GM12878 (cell line): ENCODE measurements at regions not wholly inside any gene's neighbourhood (a gene's known extent, or its start where the extent isn't known, plus 50 kb on each side); places are given as distances from the start of the nearest gene placed in this dataset.
"Not testable (repeated sequence)": the region's sequence is repeated elsewhere in the genome, so short reads cannot be mapped to it uniquely, and the experiment has no call there.

Source experiments
- ATAC-seq: fragments of 200-7000 bp; cut with Tn5 transposase; 3 replicates; pipeline ENCODE4 v1.9.1; 2020; ENCODE audit warnings: mild to moderate bottlenecking, moderate library complexity
- BruUV-seq: library from RNA; stranded (reverse); fragments of 400-500 nt; replicated peaks from 2 replicates; lab custom pipeline; 2021; lab: Mats Ljungman, UMichigan
- CTCF ChIA-PET: fragments of 300-600 bp; sonication (Branson Sonifier 250); formaldehyde crosslinking; extraction: SDS; loops from one replicate; lab custom pipeline; 2021; ENCODE audit warnings: inconsistent platforms; lab: Yijun Ruan, JAX
- POLR2A ChIA-PET: fragments of 350-600 bp; formaldehyde crosslinking; extraction: SDS; loops from one replicate; lab custom pipeline; 2021; ENCODE audit warnings: inconsistent platforms; lab: Charles Lee
- RAD21 ChIA-PET: fragments of 300-600 bp; sonication (Branson Sonifier 250); formaldehyde crosslinking; loops from one replicate; lab custom pipeline; 2023; ENCODE audit warnings: antibody characterized with exemption; ENCODE audit not compliant: unreplicated experiment; lab: Charles Lee
- SMC1A ChIA-PET: fragments of 300-600 bp; sonication (Branson Sonifier 250); formaldehyde crosslinking; loops from one replicate; lab custom pipeline; 2023; ENCODE audit not compliant: unreplicated experiment, uncharacterized antibody; lab: Charles Lee
- DNase-seq: peaks from one replicate; pipeline ENCODE4 v3.0.0-alpha.2; 2011; ENCODE audit warnings: low read depth, low spot score
- FAIRE-seq: peaks from 3 replicates; lab custom pipeline; 2011; peaks lifted over from hg19 to GRCh38; lab: Jason Lieb, UNC
- H2AFZ ChIP-seq: 2 replicates; pipeline ENCODE4 v1.6.0; 2011; ENCODE audit warnings: low read depth, low read length, control low read depth; ENCODE audit not compliant: control insufficient read depth
- H3K27ac ChIP-seq: 2 replicates; pipeline ENCODE4 v1.5.1; 2011; ENCODE audit warnings: control low read depth; ENCODE audit not compliant: control insufficient read depth, insufficient read depth
- H3K27me3 ChIP-seq, 2 experiments: replicated peaks in 1 of 2; 2 replicates each; pipeline versions ENCODE4 v1.6.0 to v1.6.1; 2011; ENCODE audit warnings: low read length in 1 of 2; ENCODE audit not compliant: control insufficient read depth in 2 of 2, insufficient read depth in 2 of 2
- H3K36me3 ChIP-seq, 2 experiments: 2 replicates each; pipeline ENCODE4 v1.5.1; 2011; ENCODE audit warnings: low read length in 1 of 2; ENCODE audit not compliant: control insufficient read depth in 2 of 2, insufficient read depth in 2 of 2
- H3K4me1 ChIP-seq: 2 replicates; pipeline ENCODE4 v1.6.1; 2011; ENCODE audit warnings: mild to moderate bottlenecking, low read length, moderate library complexity, mixed read lengths; ENCODE audit not compliant: control insufficient read depth, insufficient read depth
- H3K4me2 ChIP-seq: 2 replicates; pipeline ENCODE4 v1.6.0; 2011; ENCODE audit warnings: control low read depth; ENCODE audit not compliant: control insufficient read depth, insufficient read depth
- H3K4me3 ChIP-seq: fragments of 200-600 bp; sonication (generic); 2 replicates; pipeline ENCODE4 v1.5.1; 2016
- H3K79me2 ChIP-seq: 2 replicates; pipeline ENCODE4 v1.6.0; 2011; ENCODE audit warnings: low read length; ENCODE audit not compliant: control insufficient read depth, insufficient read depth
- H3K9ac ChIP-seq: 2 replicates; pipeline ENCODE4 v1.8.0; 2011; ENCODE audit warnings: low read length, control low read depth, mixed read lengths; ENCODE audit not compliant: control insufficient read depth, insufficient read depth
- H3K9me3 ChIP-seq: replicated peaks from 3 replicates; pipeline ENCODE4 v1.5.1; 2011; ENCODE audit warnings: mild to moderate bottlenecking, low read length; ENCODE audit not compliant: control insufficient read depth, insufficient read depth
- H4K20me1 ChIP-seq: 2 replicates; pipeline ENCODE4 v1.6.0; 2011; ENCODE audit not compliant: control insufficient read depth, insufficient read depth
- BCL3 ChIP-seq: IDR thresholded peaks from 2 replicates; pipeline ENCODE4 v1.6.1; 2011; ENCODE audit warnings: borderline replicate concordance, low read depth, mild to moderate bottlenecking, moderate library complexity, low read length; ENCODE audit not compliant: insufficient read depth, poor library complexity, severe bottlenecking
- EP300 ChIP-seq, 2 experiments: fragments of 150-350 bp in 1 of 2; IDR thresholded peaks; 2 replicates each; pipeline ENCODE4 v1.6.1; 2011 to 2012; ENCODE audit warnings: low read depth in 2 of 2, low read length in 2 of 2, borderline replicate concordance in 1 of 2, improper control_type of control experiment in 1 of 2, inconsistent platforms in 1 of 2; ENCODE audit not compliant: control insufficient read depth in 1 of 2
- MEF2B ChIP-seq: fragments of 450-650 bp; IDR thresholded peaks from 2 replicates; pipeline ENCODE4 v1.6.1; 2018; ENCODE audit warnings: mild to moderate bottlenecking, moderate library complexity; ENCODE audit not compliant: partially characterized antibody, poor library complexity, severe bottlenecking
- MYB ChIP-seq: fragments of 150-350 bp; IDR thresholded peaks from 2 replicates; pipeline ENCODE4 v1.6.1; 2014; ENCODE audit warnings: mild to moderate bottlenecking, low read depth, low read length, borderline replicate concordance
- NFIC ChIP-seq: IDR thresholded peaks from 2 replicates; pipeline ENCODE4 v1.6.1; 2012; ENCODE audit warnings: low read depth, mild to moderate bottlenecking, inconsistent platforms, low read length, moderate library complexity
- NR2C2 ChIP-seq: IDR thresholded peaks from 2 replicates; pipeline ENCODE4 v1.6.1; 2011; ENCODE audit warnings: borderline replicate concordance, low read depth; ENCODE audit not compliant: control insufficient read depth, insufficient read length
- POU2F2 ChIP-seq: IDR thresholded peaks from 3 replicates; pipeline ENCODE4 v1.6.1; 2011; ENCODE audit warnings: low read depth, mild to moderate bottlenecking, low read length, borderline replicate concordance
- SREBF2 ChIP-seq: IDR thresholded peaks from 2 replicates; pipeline ENCODE4 v1.6.1; 2012; ENCODE audit warnings: mild to moderate bottlenecking, low read length
- ZNF217 ChIP-seq: fragments of 450-650 bp; IDR thresholded peaks from 2 replicates; pipeline ENCODE4 v1.6.1; 2017; ENCODE audit warnings: antibody characterized with exemption, mild to moderate bottlenecking
- WGBS: methylation state at CpG from one replicate; pipeline ENCODE4 v1.1.6; 2016; ENCODE audit warnings: low lambda C conversion rate; ENCODE audit not compliant: insufficient replicate concordance, insufficient coverage; ENCODE audit errors: missing lambda C conversion rate; 5-methylcytosine and 5-hydroxymethylcytosine counted together
- in situ Hi-C: fragments of 300-500 bp; cut with MboI; formaldehyde crosslinking; loops from 9 replicates; pipeline ENCODE4 v1.14.3; 2018; ENCODE audit warnings: mixed read lengths
- intact Hi-C: fragments of 100-400 bp; cut with micrococcal nuclease; formaldehyde crosslinking; loops from one replicate; pipeline ENCODE4 v1.14.2; 2022; ENCODE audit not compliant: unreplicated experiment

- H3K27me3 ChIP-seq, POLR2A ChIA-PET, in situ Hi-C loops, FAIRE-seq, H3K4me3 ChIP-seq, SMC1A ChIA-PET, ATAC-seq, DNase-seq, H2AFZ ChIP-seq, intact Hi-C loops, BruUV-seq, H3K4me1 ChIP-seq, H3K9ac ChIP-seq, H3K9me3 ChIP-seq, CTCF ChIA-PET, H3K36me3 ChIP-seq, H4K20me1 ChIP-seq, H3K79me2 ChIP-seq, H3K4me2 ChIP-seq, H3K27ac ChIP-seq, RAD21 ChIA-PET: not testable (repeated sequence)
- WGBS: 81% methylated on average over 7 of the region's 7 CpGs
Measured at GRCh38 chr2:12569510-12569909, 147.2 kb upstream of the TRIB2 start.

GRCh38 chr2:12569929-12570328 lies 146.8 kb upstream of the TRIB2 start:
- H3K4me3 ChIP-seq, ATAC-seq, FAIRE-seq, H2AFZ ChIP-seq, CTCF ChIA-PET, POLR2A ChIA-PET, H3K27ac ChIP-seq, H3K36me3 ChIP-seq, intact Hi-C loops, DNase-seq, in situ Hi-C loops, H3K9ac ChIP-seq, H3K4me1 ChIP-seq, H3K4me2 ChIP-seq, H3K9me3 ChIP-seq, H3K79me2 ChIP-seq, SMC1A ChIA-PET, H4K20me1 ChIP-seq, H3K27me3 ChIP-seq, BruUV-seq, RAD21 ChIA-PET: not testable (repeated sequence)
- WGBS: 82% methylated on average over 6 of the region's 8 CpGs

- SMC1A ChIA-PET: interaction anchor here (1.1 to 1.6 kb wide), 4 partner anchors 9 to 33 kb away, joined by 3 to 8 read pairs (median 3); no protein-coding TSS in a partner anchor
- TF ChIP-seq SREBF2: no peak
- no peak for TF ChIP-seq MYB
- TF ChIP-seq NR2C2: no peak
- TF ChIP-seq BCL3: no peak
- TF ChIP-seq NFIC: no peak
- TF ChIP-seq ZNF217: no peak
- no peak for TF ChIP-seq POU2F2
- TF ChIP-seq MEF2B: no peak
- TF ChIP-seq EP300 (IDR thresholded peaks at IDR 0.05; ENCODE audit: borderline replicate concordance in 1 of 2, control insufficient read depth in 1 of 2, low read depth in 2 of 2, low read length in 2 of 2): no peak
Measured at GRCh38 chr2:12577091-12577490, 139.6 kb upstream of the TRIB2 start.

More at GRCh38 chr2:12577091-12577490, 139.6 kb upstream of the TRIB2 start:
- Histone ChIP-seq H3K27ac (no peak overlapping the region), H3K9ac (no peak overlapping the region), H3K27me3 (no peaks in the 10 kb centered on the region), H2AFZ (no peak overlapping the region), H3K36me3 (no peaks in the 10 kb centered on the region), H3K4me2 (no peak overlapping the region), H4K20me1 (no peaks in the 10 kb centered on the region), H3K79me2 (no peaks in the 10 kb centered on the region), H3K4me3 (no peak overlapping the region), H3K9me3 (no peaks in the 10 kb centered on the region), H3K4me1 (no peaks in the 10 kb centered on the region)
- DNase-seq (no peak), FAIRE-seq (no peak), ATAC-seq (no peak)
- ChIA-PET RAD21 (no interaction called here), CTCF (no interaction called here), POLR2A (no interaction called here)
- BruUV-seq: no TSS peak
- in situ Hi-C loops: no loop called here
- intact Hi-C loops: no loop called here
